Memory B cell (primary cell): ENCODE measurements at regions not wholly inside any gene's neighbourhood (a gene's known extent, or its start where the extent isn't known, plus 50 kb on each side); places are given as distances from the start of the nearest gene placed in this dataset.
A peak's percentile ranks its signal among the peaks of the same experiment; 100 is the strongest.

ENCODE experiments used
- ATAC-seq: fragments of 150-1000 bp; cut with Tn5 transposase; 2 replicates; pipeline ENCODE4 v1.10.0; 2021; ENCODE audit warnings: low read depth, mild to moderate bottlenecking, moderate library complexity
- DNase-seq, 2 donors: peaks; one replicate each; pipeline ENCODE4 v3.0.0; 2022; ENCODE audit warnings: low spot score in 2 of 2
- H3K27ac Mint-ChIP-seq: one replicate; pipeline ENCODE4 v1.8.0; 2022; ENCODE audit warnings: mild to moderate bottlenecking, moderate library complexity, mixed read lengths
- H3K27me3 Mint-ChIP-seq: one replicate; pipeline ENCODE4 v1.8.0; 2022; ENCODE audit warnings: mixed read lengths
- H3K36me3 Mint-ChIP-seq: one replicate; pipeline ENCODE4 v1.8.0; 2022; ENCODE audit warnings: mild to moderate bottlenecking, mixed read lengths
- H3K4me1 Mint-ChIP-seq: one replicate; pipeline ENCODE4 v1.8.0; 2022; ENCODE audit warnings: mixed read lengths
- H3K4me3 Mint-ChIP-seq: one replicate; pipeline ENCODE4 v1.8.0; 2022; ENCODE audit warnings: mild to moderate bottlenecking, moderate library complexity, mixed read lengths
- H3K9me3 Mint-ChIP-seq: one replicate; pipeline ENCODE4 v1.8.0; 2022; ENCODE audit warnings: mixed read lengths

DNA sequence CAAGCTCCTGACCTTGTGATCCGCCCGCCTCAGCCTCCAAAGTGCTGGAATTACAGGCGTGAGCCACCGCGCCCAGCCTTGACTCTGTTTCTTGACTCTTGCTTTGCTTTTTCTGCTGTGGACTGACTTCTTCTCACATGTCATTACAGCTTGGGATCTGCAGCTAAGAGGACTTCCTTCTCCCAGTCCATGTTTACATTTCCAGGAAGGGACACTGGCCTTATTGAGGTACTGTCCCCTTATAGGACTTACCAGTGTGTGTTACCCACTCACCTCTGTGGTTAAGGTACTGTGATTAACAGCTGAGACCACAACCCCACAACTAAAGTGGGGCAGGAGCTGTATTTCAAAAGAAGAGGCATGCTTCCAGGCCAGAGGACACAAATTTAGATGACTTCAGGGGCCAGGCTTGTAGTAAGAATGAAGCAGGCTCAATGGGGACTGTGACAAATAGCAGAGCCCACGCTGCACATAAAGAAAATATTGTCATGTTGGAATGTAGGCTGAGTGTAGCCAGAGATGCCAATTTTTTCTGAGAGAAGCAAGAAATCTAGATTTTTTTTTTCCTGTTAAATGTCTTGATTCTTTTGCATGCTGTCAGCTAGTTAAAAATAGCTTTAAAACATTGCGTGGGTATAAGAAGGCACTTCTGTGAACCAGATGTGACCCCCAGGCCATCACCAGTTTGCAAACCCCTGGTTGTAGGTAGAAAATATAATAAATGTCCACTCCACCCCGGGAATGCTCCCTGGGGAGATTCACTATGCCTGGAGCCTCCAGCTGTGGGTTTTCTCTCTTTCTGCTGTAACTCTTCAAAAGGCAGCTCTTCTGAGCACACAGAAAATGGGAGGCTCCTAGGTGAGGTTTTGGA is 75.0 kb downstream of the PTPDC1 start:
- no peak for DNase-seq
- no peak overlapping the region for H3K27ac Mint-ChIP-seq
- H3K4me3 Mint-ChIP-seq = no peak overlapping the region
- H3K27me3 Mint-ChIP-seq = no peaks in the 10 kb centered on the region
- peaks cover 2% of the 10 kb centered on the region for H3K36me3 Mint-ChIP-seq
- no peak for ATAC-seq
- H3K4me1 Mint-ChIP-seq = peaks cover 9% of the 10 kb centered on the region
- no peaks in the 10 kb centered on the region for H3K9me3 Mint-ChIP-seq

DNA sequence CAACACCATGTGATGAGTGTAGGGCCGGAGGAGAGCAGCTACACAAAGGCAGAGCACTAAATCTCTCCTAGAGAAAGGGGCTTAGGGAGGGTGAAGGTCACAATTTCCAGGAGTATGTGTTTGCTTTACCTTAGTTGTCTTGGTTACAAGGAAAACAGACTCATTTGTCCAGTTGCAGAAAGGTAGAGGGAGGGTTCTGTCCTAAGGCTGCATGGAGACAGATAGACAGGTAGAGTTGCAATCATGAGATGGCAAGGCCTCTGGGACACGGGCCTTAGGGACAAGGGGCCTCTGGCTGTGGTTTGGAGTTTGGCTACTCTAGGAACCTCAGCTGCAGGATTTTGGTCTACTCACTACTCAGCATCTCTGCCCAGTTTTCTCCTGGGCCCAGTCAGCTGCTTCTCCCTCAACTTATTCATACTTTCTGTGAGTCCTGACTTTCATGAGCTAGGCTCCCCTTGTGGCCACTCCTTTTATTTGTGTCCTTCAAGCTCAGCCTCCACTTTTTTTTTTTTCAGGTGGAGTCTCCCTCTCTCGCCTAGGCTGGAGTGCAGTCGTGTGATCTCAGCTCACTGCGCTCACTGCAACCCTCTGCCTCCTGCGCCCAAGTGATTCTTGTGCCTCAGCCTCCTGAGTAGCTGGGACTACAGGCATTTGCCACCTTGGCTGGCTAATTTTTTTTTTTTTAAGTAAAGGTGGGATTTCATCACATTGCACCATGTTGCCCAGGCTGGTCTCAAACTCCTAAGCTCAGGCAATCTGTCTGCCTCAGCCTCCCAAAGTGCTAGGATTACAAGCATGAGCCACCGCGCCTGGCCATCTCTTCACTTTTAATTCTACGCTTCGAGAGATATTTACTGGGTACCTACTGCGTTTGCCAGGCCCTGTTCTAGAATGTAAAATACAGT is 76.6 kb downstream of the PTPDC1 start:
- Mint-ChIP-seq H3K36me3 (no peaks in the 10 kb centered on the region), H3K27ac (no peak overlapping the region), H3K27me3 (no peaks in the 10 kb centered on the region), H3K9me3 (no peaks in the 10 kb centered on the region), H3K4me1 (peaks cover 13% of the 10 kb centered on the region), H3K4me3 (no peak overlapping the region)
- DNase-seq = no peak
- no peak for ATAC-seq

DNA sequence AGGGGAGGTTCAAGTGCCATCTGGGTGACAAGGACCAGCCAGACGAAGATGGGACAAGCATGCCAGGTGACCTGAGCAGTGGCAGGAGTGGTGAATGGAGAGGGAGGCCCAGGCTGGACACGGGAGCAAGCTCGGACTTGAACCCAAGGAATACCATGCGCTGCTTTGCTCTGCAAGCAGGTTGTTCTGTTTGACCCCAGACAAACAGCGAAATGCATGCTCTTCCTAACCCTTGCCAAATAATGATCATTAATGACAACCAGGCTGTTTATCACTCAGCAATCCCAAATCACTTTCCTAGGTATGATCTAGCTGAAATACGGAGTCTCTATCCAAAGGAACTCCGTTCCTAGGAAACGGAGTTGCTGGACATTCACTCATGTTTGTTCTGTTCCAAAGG is 77.4 kb downstream of the PTPDC1 start:
- H3K4me1 Mint-ChIP-seq = peaks cover 13% of the 10 kb centered on the region
- ATAC-seq (no peak), DNase-seq (no peak)
- H3K36me3 Mint-ChIP-seq = no peaks in the 10 kb centered on the region
- no peaks in the 10 kb centered on the region for H3K9me3 Mint-ChIP-seq
- H3K27ac Mint-ChIP-seq = no peak overlapping the region
- no peaks in the 10 kb centered on the region for H3K27me3 Mint-ChIP-seq
- H3K4me3 Mint-ChIP-seq = no peak overlapping the region

DNA sequence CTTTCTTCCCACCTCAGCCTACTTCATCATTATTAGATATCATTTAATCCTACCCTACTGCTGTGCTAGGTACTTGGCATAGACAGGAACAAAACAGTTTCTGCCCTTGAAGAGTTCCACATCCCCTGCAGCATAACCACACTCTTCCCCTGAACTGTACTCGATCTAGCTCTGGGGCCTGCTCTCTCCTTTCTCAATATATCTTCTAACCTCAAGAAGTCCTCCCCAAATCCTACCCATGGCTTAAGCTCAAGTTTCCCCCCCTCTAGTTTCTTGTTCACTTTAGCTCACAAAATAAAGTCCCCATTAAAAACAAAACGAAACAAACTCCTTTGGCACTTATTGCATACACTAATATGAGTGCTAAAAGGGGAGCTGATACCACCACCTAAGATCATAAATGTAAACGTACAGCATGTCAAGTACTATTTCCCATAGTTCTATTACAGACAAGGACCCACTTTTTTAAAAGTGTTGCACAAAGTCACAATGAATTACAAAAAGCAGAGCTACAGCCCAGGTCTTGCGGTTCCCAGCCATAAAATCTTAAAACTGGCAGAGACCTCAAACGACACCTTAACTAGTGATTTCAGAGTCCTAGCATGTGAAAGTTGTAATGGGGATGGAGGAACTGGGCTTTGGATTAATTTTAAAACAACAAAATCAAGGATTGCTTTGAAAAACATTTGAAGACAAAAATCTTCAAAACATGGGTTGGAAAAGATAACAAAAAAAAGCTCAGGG is 80.7 kb downstream of the PTPDC1 start:
- no peaks in the 10 kb centered on the region for H3K27me3 Mint-ChIP-seq
- peaks cover 31% of the 10 kb centered on the region for H3K4me1 Mint-ChIP-seq
- no peak for ATAC-seq
- H3K9me3 Mint-ChIP-seq = no peaks in the 10 kb centered on the region
- DNase-seq = no peak
- peak overlapping the region; percentile 96 for H3K27ac Mint-ChIP-seq
- peak overlapping the region; percentile 77 for H3K4me3 Mint-ChIP-seq
- peaks cover 1% of the 10 kb centered on the region for H3K36me3 Mint-ChIP-seq

DNA sequence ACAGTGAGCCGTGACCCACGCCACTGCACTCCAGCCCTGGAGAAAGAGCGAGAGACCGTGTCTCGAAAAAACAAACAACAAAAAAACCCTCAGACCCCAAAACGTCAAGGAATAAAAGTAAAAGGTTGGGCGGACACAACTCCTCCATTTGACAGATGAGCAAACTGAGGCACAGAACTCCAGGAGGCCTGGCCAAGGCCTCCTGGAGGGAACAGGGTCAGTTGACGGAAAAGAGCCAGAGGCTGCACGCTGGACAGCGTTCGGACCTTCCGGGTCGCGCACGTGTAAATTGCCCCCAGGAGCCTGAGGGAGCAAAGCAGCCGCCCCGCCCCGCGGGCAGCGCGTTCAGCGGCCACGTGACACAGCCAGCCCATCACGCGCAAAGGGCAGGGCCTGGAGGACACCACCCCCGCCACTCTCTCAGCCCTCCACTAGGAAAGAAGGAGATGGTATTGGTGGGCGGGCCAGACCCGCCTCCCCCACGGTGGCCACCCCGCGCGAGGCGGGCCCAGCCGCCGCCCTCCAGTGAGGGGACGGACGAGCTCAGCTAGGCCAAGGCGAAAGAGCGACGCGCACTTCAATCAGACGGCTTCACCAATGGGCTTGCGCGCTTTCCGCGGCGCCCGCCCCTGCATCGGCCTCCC is 81.5 kb downstream of the PTPDC1 start:
- Mint-ChIP-seq H3K9me3 (no peaks in the 10 kb centered on the region), H3K27ac (peak overlapping the region; percentile 96), H3K4me3 (peak overlapping the region; percentile 77), H3K4me1 (peaks cover 30% of the 10 kb centered on the region), H3K27me3 (no peaks in the 10 kb centered on the region), H3K36me3 (peaks cover 1% of the 10 kb centered on the region)
- DNase-seq = peak; percentile 86 to 98
- ATAC-seq = peak; percentile 84

DNA sequence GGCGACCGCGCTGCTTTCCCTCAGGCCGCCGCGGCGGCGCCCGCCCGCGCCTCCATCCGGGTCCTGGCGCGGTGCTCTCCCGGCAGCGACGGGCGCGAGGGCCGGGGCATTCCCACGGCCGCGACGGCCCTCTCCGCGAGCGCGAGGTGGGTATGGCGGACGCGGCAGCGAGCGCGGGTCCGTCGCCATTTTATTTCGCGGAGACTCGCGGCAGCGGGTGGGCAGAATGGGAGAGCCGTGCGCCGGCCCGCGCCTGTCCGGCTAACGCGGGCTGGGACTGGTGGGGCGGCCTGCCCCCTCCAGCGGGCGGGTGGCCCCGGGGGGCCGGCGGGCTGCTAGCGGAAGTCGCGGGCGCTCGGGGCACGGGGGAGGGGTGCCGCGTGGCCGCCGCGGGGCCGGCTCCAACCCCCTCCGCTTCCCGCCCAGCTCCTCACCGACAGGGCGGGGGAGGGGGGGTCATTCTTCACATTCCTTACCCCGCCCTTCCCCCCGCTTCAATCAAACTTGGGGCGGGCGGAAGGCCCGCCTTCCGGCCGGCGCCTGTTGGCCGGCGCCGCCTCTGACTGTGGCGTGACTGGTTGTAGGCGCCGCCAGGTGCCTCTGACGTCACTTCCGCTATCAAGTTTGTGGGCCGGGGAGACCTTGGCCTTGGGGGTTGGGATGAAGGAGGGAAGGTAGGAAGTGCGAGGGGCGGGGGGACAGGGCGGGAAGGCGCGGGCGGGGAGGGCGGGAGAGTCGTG is 82.1 kb downstream of the PTPDC1 start:
- Mint-ChIP-seq H3K9me3 (no peaks in the 10 kb centered on the region), H3K36me3 (peaks cover 1% of the 10 kb centered on the region), H3K27ac (peak overlapping the region; percentile 96), H3K27me3 (no peaks in the 10 kb centered on the region), H3K4me1 (peaks cover 32% of the 10 kb centered on the region), H3K4me3 (peak overlapping the region; percentile 94)
- ATAC-seq (peak; percentile 61), DNase-seq (peak; percentile 91 to 92)

DNA sequence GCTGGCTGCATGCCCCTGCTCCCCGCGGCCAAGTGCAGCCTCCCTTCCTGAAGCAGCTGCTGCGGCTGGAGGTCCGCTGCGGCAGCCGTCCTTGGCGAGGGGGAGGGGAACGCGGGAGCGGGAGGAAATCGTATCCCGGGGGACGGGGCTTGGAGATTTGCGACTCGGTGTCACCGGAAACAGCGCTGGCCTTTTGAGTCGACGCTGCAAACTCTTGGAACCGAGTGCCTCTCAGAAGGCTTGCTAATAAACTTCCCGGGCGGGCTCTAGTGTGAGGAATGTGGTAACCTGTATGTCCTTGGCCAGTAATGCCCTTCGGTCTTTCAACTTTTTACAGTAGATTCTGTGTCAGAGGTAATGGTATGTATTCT is 82.7 kb downstream of the PTPDC1 start:
- ATAC-seq = no peak
- DNase-seq = no peak
- no peaks in the 10 kb centered on the region for H3K27me3 Mint-ChIP-seq
- no peaks in the 10 kb centered on the region for H3K9me3 Mint-ChIP-seq
- H3K4me3 Mint-ChIP-seq = peak overlapping the region; percentile 94
- H3K27ac Mint-ChIP-seq = peak overlapping the region; percentile 96
- peaks cover 34% of the 10 kb centered on the region for H3K4me1 Mint-ChIP-seq
- H3K36me3 Mint-ChIP-seq = peaks cover 1% of the 10 kb centered on the region

DNA sequence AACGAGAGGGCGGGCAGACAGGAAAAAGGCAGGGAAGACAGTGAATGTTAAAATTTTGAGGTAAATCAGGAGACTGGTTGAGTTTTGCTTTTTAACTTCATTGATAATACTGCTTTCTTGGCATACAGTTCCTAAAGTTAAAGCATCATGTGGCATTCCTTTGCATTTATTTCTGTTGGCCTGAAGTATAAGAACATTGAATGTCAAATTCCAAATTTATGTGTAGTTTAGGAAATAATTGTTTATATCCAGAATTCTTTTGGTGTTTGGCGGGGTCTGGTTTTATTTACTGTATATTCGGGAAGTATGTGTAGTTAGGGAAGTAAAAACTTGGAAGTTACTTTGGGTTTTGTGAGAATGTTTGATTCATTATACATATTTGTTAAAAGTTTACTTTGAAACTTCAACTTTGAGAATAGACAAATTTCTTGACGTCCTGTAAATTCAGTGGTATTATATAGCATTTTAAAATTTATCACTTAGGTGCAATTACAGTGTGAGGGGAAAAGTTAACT is 83.2 kb downstream of the PTPDC1 start:
- Mint-ChIP-seq H3K4me1 (peaks cover 36% of the 10 kb centered on the region), H3K27me3 (no peaks in the 10 kb centered on the region), H3K36me3 (peaks cover 1% of the 10 kb centered on the region), H3K27ac (peak overlapping the region; percentile 96), H3K4me3 (peak overlapping the region; percentile 94), H3K9me3 (no peaks in the 10 kb centered on the region)
- ATAC-seq (no peak), DNase-seq (no peak)

DNA sequence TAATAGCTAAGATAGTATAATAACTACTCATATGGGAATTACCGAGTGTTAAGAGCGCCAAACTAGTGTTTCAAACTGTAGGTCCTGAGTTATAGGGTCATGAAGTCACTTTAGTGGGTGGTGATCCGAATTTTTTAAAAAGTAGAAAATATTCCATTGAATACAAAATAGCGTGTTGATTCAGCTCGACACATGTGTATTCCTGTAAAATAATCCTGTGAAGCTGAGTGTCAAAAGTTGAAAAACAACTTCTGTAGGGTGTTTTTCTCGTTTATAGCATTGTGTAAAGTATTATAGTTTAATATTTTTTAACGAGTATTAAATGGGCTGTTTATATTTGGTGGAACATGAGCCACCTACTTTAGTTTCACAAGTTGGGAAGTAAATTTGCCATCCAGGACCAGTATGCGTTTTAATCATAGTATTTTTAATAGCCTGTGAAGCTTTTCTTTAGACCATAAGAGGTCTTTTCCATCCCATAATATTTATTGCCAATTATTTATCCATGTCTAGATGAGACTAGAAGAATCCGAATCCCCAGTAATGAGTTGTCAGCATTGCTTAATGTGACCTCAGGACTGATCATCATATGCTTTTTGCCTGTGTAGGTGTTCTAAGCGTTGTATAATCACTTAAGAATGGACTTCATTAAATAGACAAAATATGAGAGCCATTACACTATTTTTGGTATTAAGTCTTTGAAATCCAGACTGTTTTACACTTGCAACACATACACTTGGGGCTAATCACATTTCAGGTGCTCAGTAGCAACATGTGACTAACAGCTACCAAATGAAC is 84.1 kb downstream of the PTPDC1 start:
- no peaks in the 10 kb centered on the region for H3K9me3 Mint-ChIP-seq
- DNase-seq (no peak), ATAC-seq (no peak)
- H3K27me3 Mint-ChIP-seq = no peaks in the 10 kb centered on the region
- H3K36me3 Mint-ChIP-seq = peaks cover 1% of the 10 kb centered on the region
- peak overlapping the region; percentile 96 for H3K27ac Mint-ChIP-seq
- H3K4me1 Mint-ChIP-seq = peaks cover 46% of the 10 kb centered on the region
- peak overlapping the region; percentile 94 for H3K4me3 Mint-ChIP-seq

DNA sequence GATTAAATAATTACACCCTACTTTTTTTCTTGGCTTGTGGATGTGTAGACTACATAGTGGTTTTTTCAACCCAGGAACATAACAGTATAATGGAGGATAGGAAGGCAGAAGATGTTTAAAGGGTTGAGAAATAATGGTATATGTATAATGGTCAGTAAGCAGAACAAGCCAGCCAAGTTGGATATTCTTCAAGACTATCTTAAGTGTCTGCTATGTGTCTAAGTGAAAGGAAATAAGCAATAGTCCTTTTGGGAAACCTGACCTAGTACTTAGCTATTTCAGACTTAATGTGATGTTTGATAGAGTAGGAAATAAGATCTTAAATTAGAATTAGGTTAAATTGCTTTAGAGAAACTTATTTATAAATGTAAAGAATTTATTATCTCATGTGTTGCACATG is 85.7 kb downstream of the PTPDC1 start:
- no peaks in the 10 kb centered on the region for H3K27me3 Mint-ChIP-seq
- H3K27ac Mint-ChIP-seq = peak overlapping the region; percentile 45
- H3K4me1 Mint-ChIP-seq = peaks cover 53% of the 10 kb centered on the region
- peak overlapping the region; percentile 4 for H3K4me3 Mint-ChIP-seq
- H3K9me3 Mint-ChIP-seq = no peaks in the 10 kb centered on the region
- ATAC-seq = no peak
- DNase-seq = no peak
- peaks cover 1% of the 10 kb centered on the region for H3K36me3 Mint-ChIP-seq

DNA sequence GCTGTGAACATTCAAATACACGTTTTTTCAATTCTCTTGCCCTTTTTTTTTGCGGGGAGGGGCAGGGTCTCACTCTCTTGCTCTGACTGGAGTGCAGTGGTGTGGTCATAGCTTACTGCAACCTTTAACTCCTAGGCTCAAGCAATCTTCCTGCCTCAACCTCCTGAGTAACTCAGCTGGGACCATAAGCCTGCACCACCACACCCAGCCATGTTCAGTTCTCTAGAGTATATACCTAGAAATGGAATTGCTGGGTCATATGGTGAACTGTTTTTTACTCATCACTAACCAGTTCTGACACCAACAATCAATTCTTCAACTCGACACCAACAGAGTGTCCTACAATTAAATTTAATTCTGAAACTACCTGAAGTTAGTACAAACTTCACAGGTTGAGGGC is 85.5 kb upstream of the ZNF169 start:
- H3K4me1 Mint-ChIP-seq = peaks cover 49% of the 10 kb centered on the region
- no peak overlapping the region for H3K4me3 Mint-ChIP-seq
- no peaks in the 10 kb centered on the region for H3K27me3 Mint-ChIP-seq
- no peak for DNase-seq
- H3K36me3 Mint-ChIP-seq = peaks cover 14% of the 10 kb centered on the region
- H3K27ac Mint-ChIP-seq = peak overlapping the region; percentile 41
- no peaks in the 10 kb centered on the region for H3K9me3 Mint-ChIP-seq
- ATAC-seq = no peak

DNA sequence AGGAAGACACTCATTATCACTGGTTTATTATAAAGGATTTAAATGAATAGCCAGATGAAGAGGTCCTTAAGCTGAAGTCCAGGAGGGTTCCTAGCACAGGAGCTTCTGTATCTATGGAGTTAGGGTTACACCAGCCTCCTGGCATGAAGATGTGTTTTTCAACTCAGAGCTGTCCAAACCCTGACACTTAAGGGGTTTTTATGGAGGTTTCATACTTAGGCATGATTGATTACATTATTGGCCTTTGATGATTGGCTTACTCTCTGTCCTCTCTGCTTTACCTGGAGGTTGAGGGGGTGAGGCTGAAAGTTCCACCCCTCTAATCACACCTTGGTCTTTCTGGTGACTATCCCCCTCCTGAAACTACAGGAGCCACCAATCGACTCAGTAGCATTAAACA is 84.9 kb upstream of the ZNF169 start:
- ATAC-seq (no peak), DNase-seq (no peak)
- H3K9me3 Mint-ChIP-seq = no peaks in the 10 kb centered on the region
- peaks cover 48% of the 10 kb centered on the region for H3K4me1 Mint-ChIP-seq
- H3K27ac Mint-ChIP-seq = peak overlapping the region; percentile 41
- no peaks in the 10 kb centered on the region for H3K27me3 Mint-ChIP-seq
- peaks cover 13% of the 10 kb centered on the region for H3K36me3 Mint-ChIP-seq
- no peak overlapping the region for H3K4me3 Mint-ChIP-seq
